Activated T-cell treated with anti-CD3 and anti-CD28 coated beads, Interleukin-2, amount 50 U/mL, for 24 hours (primary cell): ENCODE measurements at regions not wholly inside any gene's neighbourhood (a gene's known extent, or its start where the extent isn't known, plus 50 kb on each side); places are given as distances from the start of the nearest gene placed in this dataset.

Source experiments
- DNase-seq: peaks from one replicate; pipeline ENCODE4 v3.0.0-alpha.2; 2020
- H3K27ac Mint-ChIP-seq: 2 replicates; pipeline ENCODE4 v1.8.0; 2020; ENCODE audit warnings: mild to moderate bottlenecking, mixed read lengths
- H3K27me3 Mint-ChIP-seq: 2 replicates; pipeline ENCODE4 v1.8.0; 2020; ENCODE audit warnings: mixed read lengths
- H3K36me3 Mint-ChIP-seq: 2 replicates; pipeline ENCODE4 v1.8.0; 2020; ENCODE audit warnings: low read depth, mixed read lengths
- H3K4me1 Mint-ChIP-seq: 2 replicates; pipeline ENCODE4 v1.8.0; 2020; ENCODE audit warnings: low read depth, mixed read lengths
- H3K4me3 Mint-ChIP-seq: 2 replicates; pipeline ENCODE4 v1.8.0; 2020; ENCODE audit warnings: mild to moderate bottlenecking, moderate library complexity, mixed read lengths
- H3K9me3 Mint-ChIP-seq: 2 replicates; pipeline ENCODE4 v1.8.0; 2020; ENCODE audit warnings: mixed read lengths

- no peaks in the 10 kb centered on the region for H3K36me3 Mint-ChIP-seq
- peaks cover 15% of the 10 kb centered on the region for H3K9me3 Mint-ChIP-seq
These were observed 133.8 kb downstream of the TMEM38B start for GRCh38 chr9:105828171-105828570.

DNA sequence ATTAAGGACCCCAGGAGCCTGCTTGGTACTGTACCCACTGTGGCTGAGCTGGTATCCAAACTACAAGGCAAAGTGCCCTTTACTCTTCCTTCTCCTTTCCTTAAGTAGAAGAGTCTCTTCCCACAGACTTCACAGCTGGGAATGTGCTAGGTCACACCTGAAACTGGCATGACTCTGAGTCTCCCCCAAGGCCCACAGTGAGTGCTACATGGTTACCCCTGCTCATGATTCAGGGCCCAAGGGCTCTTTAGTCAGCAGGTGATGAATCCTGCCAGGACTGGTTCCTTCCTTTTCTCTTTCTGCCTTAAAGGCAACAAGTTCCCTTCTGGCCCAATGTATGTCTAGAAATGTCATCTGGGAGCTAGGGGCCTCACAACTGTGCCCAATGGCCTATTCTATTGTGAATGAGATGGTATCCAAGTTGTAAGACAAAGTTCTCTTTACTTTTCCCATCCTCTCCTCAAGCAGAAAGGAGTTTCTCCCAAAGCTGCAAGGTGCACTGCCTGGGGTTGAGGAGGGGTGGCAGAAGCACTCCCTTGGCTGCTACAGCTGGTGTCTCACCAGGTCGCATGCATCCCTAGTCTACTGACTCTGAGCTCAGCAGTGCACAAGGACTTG, 134.4 kb downstream of the TMEM38B start:
- Mint-ChIP-seq H3K27me3 (no peaks in the 10 kb centered on the region), H3K36me3 (no peaks in the 10 kb centered on the region), H3K27ac (no peak overlapping the region), H3K9me3 (peaks cover 10% of the 10 kb centered on the region), H3K4me1 (no peaks in the 10 kb centered on the region), H3K4me3 (no peak overlapping the region)
- DNase-seq = no peak

More at GRCh38 chr9:105828171-105828570, 133.8 kb downstream of the TMEM38B start:
- Mint-ChIP-seq H3K27ac (no peak overlapping the region), H3K4me3 (no peak overlapping the region), H3K27me3 (no peaks in the 10 kb centered on the region), H3K4me1 (no peaks in the 10 kb centered on the region)
- DNase-seq = no peak

DNA sequence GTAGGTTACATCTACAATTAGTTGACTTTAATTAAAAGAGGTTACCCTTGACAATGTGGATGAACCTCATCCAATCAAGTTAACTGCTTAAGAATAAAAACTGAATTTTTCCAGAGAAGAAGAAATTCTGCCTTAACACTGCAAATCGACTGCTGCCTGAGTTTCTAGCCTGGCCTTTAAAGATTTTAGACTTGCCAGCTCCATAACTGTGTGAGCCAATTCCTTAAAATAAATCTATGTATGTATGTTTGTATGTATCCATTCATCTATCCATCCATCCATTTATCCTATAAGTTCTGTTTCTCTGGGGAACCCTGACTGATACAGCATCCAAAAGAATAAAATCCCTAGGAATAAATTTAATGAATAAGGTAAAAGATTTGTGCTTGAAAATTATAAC, 136.1 kb downstream of the TMEM38B start:
- H3K4me3 Mint-ChIP-seq = no peak overlapping the region
- H3K27me3 Mint-ChIP-seq = no peaks in the 10 kb centered on the region
- H3K27ac Mint-ChIP-seq = no peak overlapping the region
- no peaks in the 10 kb centered on the region for H3K36me3 Mint-ChIP-seq
- no peaks in the 10 kb centered on the region for H3K4me1 Mint-ChIP-seq
- no peak for DNase-seq
- H3K9me3 Mint-ChIP-seq = peaks cover 4% of the 10 kb centered on the region

DNA sequence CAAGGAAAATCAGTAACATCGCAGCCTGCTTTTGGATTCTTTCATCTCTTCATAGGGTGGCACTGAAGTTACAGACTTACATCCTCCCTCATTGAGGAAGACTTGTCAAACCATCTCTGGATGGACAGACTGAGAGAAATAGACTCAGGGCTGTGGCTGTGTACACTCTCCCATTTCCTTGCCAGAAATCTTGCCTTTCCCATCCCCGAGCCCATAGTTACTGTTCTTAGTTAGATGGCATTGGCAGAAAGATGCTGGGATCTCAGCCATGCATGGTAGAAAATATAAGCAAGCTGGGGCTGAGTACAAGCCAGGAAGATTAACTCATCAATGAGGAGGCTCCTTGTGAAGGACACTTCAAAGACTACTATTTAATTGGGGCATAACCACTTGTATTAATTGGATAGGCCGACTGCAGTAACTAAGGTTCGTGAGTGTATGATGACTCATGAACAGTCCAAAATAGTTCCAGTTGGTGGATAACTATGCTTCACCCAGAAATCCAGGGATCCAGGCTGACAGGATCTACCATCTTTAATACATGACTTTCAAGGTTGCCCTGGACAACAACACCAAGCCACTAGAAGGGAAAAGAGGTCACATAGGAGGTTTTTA, 137.9 kb downstream of the TMEM38B start:
- Mint-ChIP-seq H3K27ac (no peak overlapping the region), H3K4me3 (no peak overlapping the region), H3K9me3 (no peaks in the 10 kb centered on the region), H3K36me3 (no peaks in the 10 kb centered on the region), H3K4me1 (no peaks in the 10 kb centered on the region), H3K27me3 (no peaks in the 10 kb centered on the region)
- no peak for DNase-seq

DNA sequence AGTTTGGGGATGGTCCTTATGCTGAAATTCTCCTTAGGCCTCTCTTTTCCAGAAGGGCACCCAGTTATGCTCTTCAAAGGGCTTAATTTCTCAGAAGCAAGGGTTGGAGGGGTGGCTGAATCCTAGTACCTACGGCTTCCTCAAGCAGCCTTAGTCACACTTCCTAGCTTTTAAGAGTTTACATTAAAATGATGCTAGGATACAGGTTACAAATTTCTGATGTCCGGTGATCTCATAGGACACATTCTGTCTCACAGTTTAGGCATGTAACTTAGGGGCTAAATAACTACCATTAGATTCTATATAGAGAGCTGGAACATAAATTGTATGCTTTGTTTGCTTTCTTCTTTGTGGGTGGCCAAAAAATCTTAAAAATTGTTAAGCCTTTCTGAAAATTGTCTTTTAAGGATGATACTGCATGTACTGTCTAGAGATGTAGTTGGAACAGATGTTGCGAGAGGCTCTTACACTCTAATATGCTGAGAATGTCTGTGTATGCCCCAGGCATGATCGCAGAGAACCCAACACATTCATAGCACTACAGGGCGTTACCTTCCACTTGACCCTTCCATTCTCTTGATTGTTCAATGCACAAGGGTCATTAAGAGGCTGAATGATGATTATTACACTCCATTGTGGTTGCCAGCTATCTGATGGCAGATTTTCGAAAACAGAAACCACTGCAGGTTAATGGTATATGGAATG, 139.1 kb downstream of the TMEM38B start:
- no peak overlapping the region for H3K27ac Mint-ChIP-seq
- H3K4me3 Mint-ChIP-seq = no peak overlapping the region
- DNase-seq = no peak
- H3K36me3 Mint-ChIP-seq = no peaks in the 10 kb centered on the region
- H3K27me3 Mint-ChIP-seq = no peaks in the 10 kb centered on the region
- no peaks in the 10 kb centered on the region for H3K9me3 Mint-ChIP-seq
- H3K4me1 Mint-ChIP-seq = no peaks in the 10 kb centered on the region

DNA sequence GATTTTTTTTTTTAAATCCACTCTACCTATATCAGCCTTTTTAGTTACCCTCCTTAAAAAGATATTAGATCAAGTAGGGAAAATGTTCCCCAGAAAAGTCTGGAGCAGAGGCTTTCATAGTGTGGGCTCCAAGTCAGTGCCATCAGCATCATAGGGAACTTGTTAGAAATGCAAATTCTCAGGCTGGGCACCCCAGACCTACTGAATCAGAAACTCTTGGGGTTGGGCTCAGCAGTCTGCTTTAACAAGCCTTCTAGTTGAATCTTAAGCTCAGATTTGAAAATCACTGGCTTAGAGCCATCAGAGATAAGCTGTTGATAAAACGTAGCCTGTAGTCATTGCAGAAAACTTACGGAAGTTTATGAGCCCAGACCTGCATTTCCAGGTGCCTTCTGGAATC, 140.1 kb downstream of the TMEM38B start:
- H3K4me1 Mint-ChIP-seq = no peaks in the 10 kb centered on the region
- no peak overlapping the region for H3K27ac Mint-ChIP-seq
- DNase-seq = no peak
- no peaks in the 10 kb centered on the region for H3K9me3 Mint-ChIP-seq
- no peaks in the 10 kb centered on the region for H3K27me3 Mint-ChIP-seq
- no peak overlapping the region for H3K4me3 Mint-ChIP-seq
- no peaks in the 10 kb centered on the region for H3K36me3 Mint-ChIP-seq

GRCh38 chr9:105835721-105836120, 141.4 kb downstream of the TMEM38B start:
- H3K36me3 Mint-ChIP-seq = no peaks in the 10 kb centered on the region
- H3K4me1 Mint-ChIP-seq = no peaks in the 10 kb centered on the region
- no peaks in the 10 kb centered on the region for H3K9me3 Mint-ChIP-seq
- no peak for DNase-seq
- H3K27ac Mint-ChIP-seq = no peak overlapping the region
- H3K4me3 Mint-ChIP-seq = no peak overlapping the region
- H3K27me3 Mint-ChIP-seq = no peaks in the 10 kb centered on the region

DNA sequence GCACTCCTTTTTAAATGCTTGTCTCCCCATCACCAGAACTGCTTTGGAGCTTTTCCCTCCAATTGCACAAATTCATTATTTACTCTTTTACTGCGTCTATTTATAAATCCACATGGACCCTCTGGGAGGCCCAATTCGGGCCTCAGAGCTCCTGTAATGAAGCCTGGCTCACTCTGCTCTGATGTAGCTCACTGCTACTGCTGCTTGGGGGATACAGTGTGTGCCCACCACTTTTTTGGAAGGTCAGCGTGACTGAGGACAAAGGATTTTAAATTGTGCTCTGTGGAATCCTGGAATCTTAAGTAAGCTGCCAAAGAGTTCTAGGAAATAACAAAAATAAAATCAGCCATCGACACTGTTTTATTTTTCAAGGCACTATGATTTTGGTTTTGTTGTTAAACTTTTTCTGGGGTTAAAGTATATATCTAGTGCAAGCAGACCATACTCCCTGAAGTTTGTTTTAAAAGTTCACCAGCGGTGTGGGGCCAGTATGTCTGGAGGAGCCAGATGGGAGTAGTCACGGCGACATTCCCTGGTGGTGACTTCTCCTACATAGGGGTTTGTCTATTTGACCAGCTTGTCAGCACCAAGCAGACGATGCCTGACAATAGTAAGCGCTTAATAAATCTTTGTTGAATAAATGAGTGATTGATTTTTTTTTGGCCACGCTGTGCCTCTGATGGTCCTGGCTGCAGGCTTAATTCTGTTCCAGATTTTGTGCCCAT, 142.8 kb downstream of the TMEM38B start:
- Mint-ChIP-seq H3K27ac (no peak overlapping the region), H3K36me3 (no peaks in the 10 kb centered on the region), H3K9me3 (no peaks in the 10 kb centered on the region), H3K4me1 (no peaks in the 10 kb centered on the region), H3K27me3 (no peaks in the 10 kb centered on the region), H3K4me3 (no peak overlapping the region)
- DNase-seq = no peak

GRCh38 chr9:105841562-105841961, 147.2 kb downstream of the TMEM38B start:
- no peak overlapping the region for H3K27ac Mint-ChIP-seq
- H3K9me3 Mint-ChIP-seq = no peaks in the 10 kb centered on the region
- DNase-seq = no peak
- H3K27me3 Mint-ChIP-seq = no peaks in the 10 kb centered on the region
- H3K36me3 Mint-ChIP-seq = no peaks in the 10 kb centered on the region
- no peak overlapping the region for H3K4me3 Mint-ChIP-seq
- no peaks in the 10 kb centered on the region for H3K4me1 Mint-ChIP-seq

DNA sequence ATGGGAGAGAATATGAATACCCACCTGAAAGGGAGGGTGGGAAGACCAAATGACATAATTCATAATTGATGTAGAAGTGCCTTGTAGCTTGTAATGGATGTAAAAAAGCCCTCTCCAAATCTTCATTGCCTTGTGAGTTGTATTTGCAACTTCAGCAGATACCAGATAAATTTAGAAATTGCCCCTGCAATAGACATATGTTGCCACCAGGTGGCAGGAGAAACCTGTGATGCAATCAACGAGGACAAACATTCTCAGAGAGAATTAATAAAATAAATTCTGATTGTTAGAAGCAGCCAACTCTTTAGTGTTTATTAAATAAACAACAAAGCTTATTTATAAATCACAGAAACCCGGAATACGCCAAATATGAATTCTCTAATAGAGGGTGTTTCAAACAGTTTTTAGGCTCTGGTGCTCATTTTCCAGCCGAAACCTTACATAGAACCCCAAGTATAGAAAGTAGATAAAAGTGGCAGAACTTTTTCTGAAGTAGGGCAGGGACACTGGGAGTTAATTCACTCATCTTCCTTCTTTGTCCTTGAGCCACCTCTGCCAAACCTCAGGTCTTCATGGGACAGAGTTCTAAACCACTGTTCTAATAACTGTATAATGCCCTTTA, 147.8 kb downstream of the TMEM38B start:
- H3K4me1 Mint-ChIP-seq = no peaks in the 10 kb centered on the region
- no peak overlapping the region for H3K27ac Mint-ChIP-seq
- no peaks in the 10 kb centered on the region for H3K9me3 Mint-ChIP-seq
- no peaks in the 10 kb centered on the region for H3K36me3 Mint-ChIP-seq
- no peak overlapping the region for H3K4me3 Mint-ChIP-seq
- H3K27me3 Mint-ChIP-seq = no peaks in the 10 kb centered on the region
- no peak for DNase-seq

DNA sequence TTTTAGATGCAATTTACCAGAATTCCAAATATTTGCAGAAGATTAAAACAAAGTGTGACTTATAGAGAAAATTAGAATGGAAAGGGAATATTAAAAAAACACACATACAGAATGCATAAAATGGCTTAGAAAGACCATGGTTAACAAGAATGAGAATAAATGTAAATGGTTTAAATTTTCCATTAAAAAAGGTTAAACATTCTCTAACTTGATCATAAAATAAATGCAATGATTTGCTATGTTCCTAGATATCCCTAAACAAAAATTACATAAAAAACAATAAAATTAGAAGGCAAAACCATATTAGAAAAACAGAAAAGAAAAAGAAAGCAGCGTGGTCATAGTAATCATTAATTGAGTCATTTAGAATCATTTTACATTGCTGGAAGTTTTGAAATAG, 152.5 kb downstream of the TMEM38B start:
- Mint-ChIP-seq H3K27ac (no peak overlapping the region), H3K27me3 (no peaks in the 10 kb centered on the region)

GRCh38 chr9:105850852-105851500, 156.6 kb downstream of the TMEM38B start:
- no peak overlapping the region for H3K27ac Mint-ChIP-seq
- H3K4me3 Mint-ChIP-seq = no peak overlapping the region
- H3K9me3 Mint-ChIP-seq = no peaks in the 10 kb centered on the region
- no peaks in the 10 kb centered on the region for H3K36me3 Mint-ChIP-seq
- H3K4me1 Mint-ChIP-seq = no peaks in the 10 kb centered on the region
- no peak for DNase-seq
- no peaks in the 10 kb centered on the region for H3K27me3 Mint-ChIP-seq

More for the DNA sequence above, 152.5 kb downstream of the TMEM38B start:
- Mint-ChIP-seq H3K4me3 (no peak overlapping the region), H3K36me3 (no peaks in the 10 kb centered on the region), H3K9me3 (no peaks in the 10 kb centered on the region), H3K4me1 (no peaks in the 10 kb centered on the region)
- DNase-seq = no peak

- DNase-seq = no peak
- Mint-ChIP-seq H3K36me3 (no peaks in the 10 kb centered on the region), H3K9me3 (peaks cover 3% of the 10 kb centered on the region), H3K27ac (no peak overlapping the region), H3K4me1 (peaks cover 17% of the 10 kb centered on the region), H3K4me3 (no peak overlapping the region), H3K27me3 (no peaks in the 10 kb centered on the region)
These were observed 159.9 kb downstream of the TMEM38B start for GRCh38 chr9:105854026-105854782.
